GM21526 (cell line): ENCODE measurements at regions not wholly inside any gene's neighbourhood (a gene's known extent, or its start where the extent isn't known, plus 50 kb on each side); places are given as distances from the start of the nearest gene placed in this dataset.
"Not testable (repeated sequence)": the region's sequence is repeated elsewhere in the genome, so short reads cannot be mapped to it uniquely, and the experiment has no call there.

Experiments
- ATAC-seq: cut with Tn5 transposase; IDR thresholded peaks from one replicate; pipeline ENCODE4 v1.9.1; 2021; ENCODE audit warnings: moderate library complexity; ENCODE audit not compliant: unreplicated experiment, low FRiP score

DNA sequence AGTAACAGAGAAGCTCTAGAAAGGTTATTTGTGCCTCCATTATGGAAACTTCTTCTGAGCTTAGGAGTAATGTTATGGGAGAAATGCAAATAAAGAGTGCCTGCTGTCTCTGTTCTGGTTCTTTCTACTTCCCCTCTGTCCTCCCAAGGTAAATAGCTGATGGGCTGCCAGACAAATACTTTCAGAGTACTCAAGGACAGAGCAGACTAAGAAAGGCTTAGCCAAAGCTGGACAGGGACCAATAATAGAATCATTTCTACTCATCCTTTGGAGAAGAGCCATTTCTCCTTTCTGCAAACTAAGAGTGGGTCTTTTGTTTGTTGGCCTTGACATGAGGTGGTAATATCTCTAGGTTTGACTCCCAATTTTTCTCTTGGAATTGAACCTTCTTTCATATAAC is 136.1 kb downstream of the MID1IP1 start:
- ATAC-seq, result no peak

DNA sequence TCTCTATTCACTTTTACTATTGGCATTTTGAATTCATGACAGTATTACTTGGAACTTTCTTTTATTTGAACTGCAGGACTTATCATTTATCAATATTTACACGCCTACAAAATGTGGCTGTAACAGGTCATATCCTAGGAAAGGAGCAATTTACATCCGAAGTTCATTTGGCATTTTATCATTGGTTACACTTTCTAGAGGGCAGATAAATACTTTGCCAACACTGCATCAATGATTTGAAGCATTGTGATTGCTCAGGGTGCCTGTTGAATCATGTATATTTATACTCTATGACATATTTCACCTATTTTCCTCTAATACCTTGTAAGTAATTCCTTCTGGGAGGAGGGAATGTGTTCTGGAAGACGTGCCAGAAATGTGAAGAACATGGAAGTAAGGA is 136.7 kb downstream of the MID1IP1 start:
- no peak for ATAC-seq

DNA sequence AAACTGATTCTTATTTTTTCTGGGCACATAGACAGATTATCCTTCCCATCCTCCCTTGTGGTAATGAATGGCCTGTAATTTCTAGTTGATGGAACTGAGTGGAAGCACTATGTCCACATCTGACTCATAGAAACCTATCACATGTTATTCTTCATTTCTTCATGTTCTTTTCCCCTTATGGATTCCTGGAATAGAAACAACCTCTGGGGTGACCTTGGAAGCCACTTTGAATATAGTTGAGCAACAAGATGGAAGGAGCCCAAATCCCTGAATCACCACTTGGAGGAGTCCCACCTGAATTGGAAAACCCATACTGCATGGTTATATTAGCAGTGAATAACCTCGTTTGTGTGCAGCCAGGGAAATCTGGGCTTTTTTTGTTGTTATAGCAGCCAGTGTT is 137.8 kb downstream of the MID1IP1 start:
- ATAC-seq, result no peak

DNA sequence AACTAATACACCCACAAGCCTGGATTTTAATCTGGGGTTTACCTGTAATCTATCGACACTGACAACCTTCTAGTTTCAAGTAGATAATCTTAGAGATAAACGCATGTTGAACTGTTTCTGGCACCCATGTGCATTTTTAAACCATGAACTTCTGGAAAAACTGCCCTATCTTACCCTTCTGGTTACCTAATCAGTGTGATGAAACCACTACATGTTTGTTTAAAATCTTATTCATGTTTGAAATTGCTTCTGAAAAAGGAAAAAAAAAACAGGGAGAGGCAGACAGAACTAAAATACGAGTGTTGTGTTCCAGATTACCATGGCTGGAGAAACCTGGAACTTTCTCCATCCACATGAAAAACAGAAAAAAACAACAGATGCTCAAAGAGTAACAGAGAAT is 139.3 kb downstream of the MID1IP1 start:
- no peak for ATAC-seq

GRCh38 chrX:38941675-38942074 is 140.4 kb downstream of the MID1IP1 start:
- no peak for ATAC-seq

DNA sequence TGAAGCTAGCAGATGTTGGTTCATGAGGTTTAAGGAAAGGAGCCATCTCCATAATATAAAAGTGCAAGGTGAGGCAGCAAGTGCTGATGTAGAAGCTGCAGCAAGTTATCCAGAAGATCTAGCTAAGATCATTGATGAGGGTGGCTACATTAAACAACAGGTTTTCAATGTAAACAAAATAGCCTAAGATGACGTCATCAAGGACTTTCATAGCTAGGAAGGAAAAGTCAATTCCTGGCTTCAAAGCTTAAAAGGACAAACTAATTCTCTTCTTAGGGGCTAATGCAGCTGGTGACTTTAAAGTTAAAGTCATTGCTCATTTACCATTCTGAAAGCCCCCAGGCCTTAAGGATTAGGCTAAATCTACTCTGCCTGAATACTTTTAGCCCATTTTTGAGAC is 141.9 kb downstream of the MID1IP1 start:
- ATAC-seq, result no peak

GRCh38 chrX:38948046-38948445 is 146.8 kb downstream of the MID1IP1 start:
- ATAC-seq, result no peak

DNA sequence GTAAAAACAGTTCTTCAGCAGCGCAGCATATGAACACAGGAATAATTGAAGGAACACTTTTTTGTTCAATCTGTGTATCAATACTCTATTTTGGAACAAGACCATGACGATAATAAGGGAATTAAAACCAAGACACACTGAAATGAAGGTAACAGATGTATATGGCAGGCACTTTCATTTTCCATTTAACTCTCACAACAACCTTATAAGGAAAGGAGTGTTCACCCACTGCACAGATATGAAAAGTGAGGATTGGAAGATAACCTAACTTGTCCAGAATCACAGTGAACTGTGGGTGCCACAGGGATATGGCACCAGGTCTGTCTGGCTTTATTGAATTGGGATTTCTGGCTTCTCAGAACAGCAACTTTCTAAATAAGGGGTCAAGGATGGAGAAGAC is 153.3 kb downstream of the MID1IP1 start:
- ATAC-seq, result no peak

- no peak for ATAC-seq
These were observed 158.5 kb downstream of the MID1IP1 start for GRCh38 chrX:38959736-38960135.

GRCh38 chrX:38960137-38960536 is 158.9 kb downstream of the MID1IP1 start:
- ATAC-seq, result no peak

DNA sequence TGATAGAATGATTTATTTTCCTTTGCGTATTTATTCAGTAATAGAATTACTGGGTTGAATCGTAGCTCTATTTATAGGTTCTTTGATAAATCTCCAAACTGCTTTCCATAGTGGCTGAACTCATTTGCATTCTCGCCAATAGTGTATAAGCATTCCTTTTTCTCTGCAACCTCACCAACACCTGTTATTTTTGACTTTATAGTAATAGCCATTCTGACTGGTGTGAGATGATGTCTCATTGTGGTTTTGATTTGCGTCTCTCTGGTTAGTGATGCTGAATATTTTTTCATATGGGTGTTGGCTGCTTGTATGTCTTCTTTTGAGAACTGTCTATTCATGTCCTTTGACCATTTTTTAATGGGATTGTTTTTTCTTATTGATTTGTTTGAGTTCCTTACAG is 160.7 kb downstream of the MID1IP1 start:
- no peak for ATAC-seq

GRCh38 chrX:38963244-38963643 is 162.0 kb downstream of the MID1IP1 start:
- not testable (repeated sequence) for ATAC-seq

DNA sequence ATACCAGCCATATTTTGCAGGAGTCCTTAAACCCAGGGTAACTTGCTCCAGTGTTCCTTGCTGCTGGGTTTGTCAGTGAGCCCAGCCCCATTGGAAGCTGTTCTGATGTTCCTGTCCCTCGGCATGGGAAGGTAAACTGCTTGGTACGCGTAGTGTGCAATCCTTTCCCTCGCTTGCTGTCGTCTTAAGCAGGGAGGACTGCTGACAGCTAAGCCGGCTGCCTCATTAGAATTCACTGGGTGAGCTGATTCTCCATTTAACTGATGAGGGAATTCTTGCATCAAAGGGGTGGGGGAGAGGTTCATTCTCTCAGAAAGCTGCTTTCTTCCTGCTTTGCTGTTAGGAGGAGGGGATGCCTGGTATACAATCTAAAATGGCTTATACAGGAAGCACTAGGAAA is 164.6 kb downstream of the MID1IP1 start:
- ATAC-seq, result no peak

DNA sequence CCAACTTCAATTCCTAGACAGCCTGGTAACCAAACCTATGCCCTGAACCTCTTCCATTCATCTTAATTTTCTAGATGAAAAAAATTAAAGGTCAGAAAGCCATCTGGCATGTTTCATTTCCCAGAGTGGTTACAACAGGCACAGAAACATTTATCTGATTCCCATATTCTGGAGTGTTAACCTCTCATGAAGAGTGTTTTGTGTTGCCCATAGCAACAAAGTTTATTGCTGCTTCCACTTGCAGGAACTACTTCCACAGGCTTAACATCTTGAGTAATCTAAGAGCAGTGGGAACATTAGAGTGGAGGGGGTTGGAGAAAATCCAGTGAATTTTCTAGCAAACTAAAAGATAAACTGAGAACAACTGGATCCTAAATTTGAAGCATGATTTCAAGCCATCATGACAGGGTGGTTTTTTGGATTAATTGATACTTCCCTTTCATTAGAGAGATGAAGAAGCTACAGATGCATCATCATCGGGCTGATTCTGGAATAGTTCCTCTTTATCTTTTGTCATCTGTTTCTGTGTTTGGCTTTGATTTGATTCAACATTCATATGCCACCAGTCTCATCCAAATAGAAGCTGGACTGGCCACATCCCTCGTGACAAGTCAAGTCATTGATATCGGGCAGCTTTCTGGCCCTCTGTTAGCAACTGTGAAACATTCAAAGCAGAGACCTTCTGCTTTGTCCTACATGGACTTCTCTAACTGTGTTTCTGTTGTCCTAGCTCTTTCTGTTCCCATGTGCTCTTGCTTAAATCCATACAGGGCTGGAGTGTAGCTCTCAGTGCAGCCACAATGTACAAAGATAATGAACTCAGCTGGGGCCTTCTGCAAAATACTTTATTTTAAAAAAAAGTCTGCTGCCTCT is 167.3 kb downstream of the MID1IP1 start:
- ATAC-seq, result no peak

- ATAC-seq, result no peak
These were observed 168.8 kb downstream of the MID1IP1 start for GRCh38 chrX:38970074-38970473.

GRCh38 chrX:38970845-38971244 is 169.6 kb downstream of the MID1IP1 start:
- no peak for ATAC-seq

- no peak for ATAC-seq
These were observed 172.1 kb downstream of the MID1IP1 start for GRCh38 chrX:38973322-38973721.

- ATAC-seq, result no peak
These were observed 173.3 kb downstream of the MID1IP1 start for GRCh38 chrX:38974542-38974941.

GRCh38 chrX:38975368-38975942 is 174.2 kb downstream of the MID1IP1 start:
- no peak for ATAC-seq

DNA sequence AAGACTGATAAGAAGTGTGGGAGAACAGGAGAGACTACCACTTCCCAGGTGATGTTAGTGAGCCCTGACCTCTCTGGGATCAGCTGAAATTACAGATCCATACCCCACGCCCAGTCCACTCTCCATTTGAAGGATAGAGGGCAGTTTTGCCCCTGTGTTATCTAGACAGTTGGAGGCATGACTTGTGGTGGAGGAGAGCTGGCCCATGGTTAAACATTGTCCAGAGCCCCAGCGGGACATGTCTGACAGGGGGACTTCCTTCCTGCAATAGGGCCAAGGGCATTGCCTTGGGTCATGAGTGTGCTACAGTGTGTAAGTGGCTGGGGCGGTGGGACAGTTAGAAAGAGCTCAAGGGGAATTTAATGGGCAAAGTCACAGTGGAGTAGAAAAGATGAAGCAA is 181.1 kb downstream of the MID1IP1 start:
- no peak for ATAC-seq

DNA sequence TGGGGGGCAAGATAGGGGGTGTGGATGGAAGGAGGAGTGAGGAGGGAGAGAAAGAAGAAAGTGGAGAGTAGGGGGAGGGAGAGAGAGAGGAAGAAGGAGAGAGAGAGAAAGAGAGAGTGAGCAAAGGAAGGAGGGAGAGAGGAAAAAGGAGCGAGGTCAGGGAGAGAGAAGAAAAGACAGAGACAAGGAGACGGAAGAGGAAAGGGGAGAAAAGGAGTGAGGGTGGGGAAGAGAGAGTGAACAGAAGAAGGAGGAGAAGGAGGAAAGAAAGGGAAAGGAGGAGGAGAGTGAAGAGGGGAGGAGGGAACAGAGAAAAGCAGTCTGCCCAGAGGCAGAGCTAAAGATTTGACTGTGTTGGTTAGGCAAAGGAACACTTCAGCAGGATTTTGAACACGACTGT is 181.6 kb downstream of the MID1IP1 start:
- ATAC-seq, result no peak

DNA sequence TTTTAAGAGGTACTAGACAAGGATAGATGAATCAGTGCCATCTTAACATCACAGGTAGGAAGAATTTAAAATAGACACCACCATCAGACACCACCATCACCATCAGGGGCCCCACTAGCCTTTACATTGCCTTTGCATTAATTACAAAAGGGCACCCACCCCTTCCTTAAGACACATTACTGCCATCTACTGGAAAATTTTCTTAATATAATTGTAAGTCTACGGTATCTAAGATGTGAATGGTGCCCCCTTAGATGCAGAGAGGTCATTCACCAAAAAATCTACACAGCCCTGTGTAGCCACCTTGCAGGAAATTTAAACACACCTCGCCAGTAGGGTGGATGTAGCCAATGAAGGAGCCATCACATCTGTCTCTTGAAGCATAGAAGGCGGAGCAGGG is 184.1 kb downstream of the MID1IP1 start:
- no peak for ATAC-seq
